GM21447 (cell line): ENCODE measurements at regions not wholly inside any gene's neighbourhood (a gene's known extent, or its start where the extent isn't known, plus 50 kb on each side); places are given as distances from the start of the nearest gene placed in this dataset.
"Not testable (repeated sequence)": the region's sequence is repeated elsewhere in the genome, so short reads cannot be mapped to it uniquely, and the experiment has no call there.

Experiments
- ATAC-seq: cut with Tn5 transposase; IDR thresholded peaks from one replicate; pipeline ENCODE4 v1.9.1; 2021; ENCODE audit not compliant: unreplicated experiment

DNA sequence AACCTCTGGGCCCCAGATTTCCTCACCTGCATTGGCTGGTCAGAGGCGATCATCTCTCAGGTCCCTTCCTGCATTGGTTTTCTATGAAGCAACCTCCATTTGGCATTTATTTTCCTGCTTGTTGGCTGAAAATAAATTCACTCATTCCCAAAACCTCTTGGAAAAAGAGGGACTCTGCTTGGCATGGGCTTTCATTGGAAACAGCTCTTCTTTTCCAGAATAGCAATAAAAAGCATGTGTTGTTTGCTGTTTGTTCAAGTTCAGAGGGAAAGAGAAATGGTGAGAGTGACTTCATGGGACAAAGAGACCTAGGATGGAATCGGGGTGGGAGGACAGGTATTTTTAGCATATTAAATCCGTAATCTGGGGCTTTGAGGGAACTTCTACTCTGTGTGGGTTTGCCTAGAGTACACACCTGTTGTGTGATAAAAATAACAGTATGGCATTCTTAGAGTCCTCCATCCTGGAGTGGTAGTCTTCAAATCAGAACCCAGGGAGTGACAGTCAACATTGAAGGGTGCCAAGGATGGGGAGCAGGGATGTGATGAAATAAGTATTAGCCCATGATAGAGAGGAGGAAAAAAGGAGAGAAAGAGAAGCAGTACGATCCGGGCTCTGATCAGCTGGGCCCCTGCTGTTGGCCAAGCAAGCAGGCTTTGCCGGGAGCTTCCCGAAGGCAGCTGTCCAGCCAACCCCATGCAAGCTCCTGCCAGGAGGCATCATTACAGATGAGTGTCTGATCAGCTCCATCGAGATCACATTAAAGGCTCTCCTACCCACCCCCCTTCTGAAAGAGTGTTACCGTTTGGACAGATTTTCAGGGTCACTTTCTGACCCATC is 131.9 kb upstream of the NFIA start:
- no peak for ATAC-seq

DNA sequence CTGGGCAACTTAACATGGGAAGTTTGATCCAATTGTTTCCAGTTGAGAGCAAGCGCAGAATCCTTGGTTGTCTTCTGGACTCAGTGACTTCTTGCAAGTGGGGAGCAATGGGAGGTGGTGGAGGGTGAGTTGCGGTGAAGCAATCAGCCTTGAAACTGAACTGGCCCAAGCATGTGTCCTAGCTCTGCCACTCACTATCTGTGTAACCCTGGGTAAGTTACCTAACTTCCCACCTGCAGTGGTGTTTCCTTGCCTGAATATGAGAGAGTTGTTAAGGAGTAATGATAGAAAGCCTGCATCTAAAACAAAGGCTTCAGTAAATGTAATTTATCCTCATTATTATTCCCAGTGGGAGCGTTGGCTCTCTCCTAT is 132.5 kb upstream of the NFIA start:
- ATAC-seq, result no peak

DNA sequence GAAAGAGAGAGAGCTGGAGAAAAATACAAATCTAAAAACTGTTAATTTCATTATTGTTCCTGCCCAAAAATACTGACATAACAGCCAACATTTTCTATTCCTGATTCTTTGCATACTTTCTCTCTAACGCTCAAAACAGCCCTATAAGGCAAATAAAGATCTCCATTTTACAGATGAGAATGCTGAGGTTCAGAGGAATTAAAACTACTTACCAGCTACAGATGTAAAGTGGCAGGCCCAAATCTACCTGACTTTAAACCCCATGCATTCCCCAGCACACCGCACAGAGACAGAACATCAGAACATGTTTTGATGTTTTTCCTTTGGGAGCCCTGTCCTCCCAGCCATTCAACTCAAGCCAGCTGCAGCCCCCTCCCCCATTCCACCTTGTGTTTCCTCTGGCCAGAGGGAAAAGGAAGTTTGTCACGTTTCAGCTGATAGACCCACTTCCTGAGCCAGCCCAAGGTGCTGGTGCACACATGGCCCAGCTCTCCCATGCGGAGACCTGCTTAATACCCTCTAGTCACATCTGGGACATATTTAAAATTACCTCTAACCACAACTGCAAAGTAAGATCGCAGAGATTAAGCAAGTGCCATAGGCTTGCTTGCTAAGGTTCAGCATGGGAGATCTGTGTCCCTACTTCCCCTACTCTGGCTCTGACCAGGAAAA is 133.1 kb upstream of the NFIA start:
- ATAC-seq, result no peak

- no peak for ATAC-seq
Measured at GRCh38 chr1:60948486-60948885, 133.9 kb upstream of the NFIA start.

DNA sequence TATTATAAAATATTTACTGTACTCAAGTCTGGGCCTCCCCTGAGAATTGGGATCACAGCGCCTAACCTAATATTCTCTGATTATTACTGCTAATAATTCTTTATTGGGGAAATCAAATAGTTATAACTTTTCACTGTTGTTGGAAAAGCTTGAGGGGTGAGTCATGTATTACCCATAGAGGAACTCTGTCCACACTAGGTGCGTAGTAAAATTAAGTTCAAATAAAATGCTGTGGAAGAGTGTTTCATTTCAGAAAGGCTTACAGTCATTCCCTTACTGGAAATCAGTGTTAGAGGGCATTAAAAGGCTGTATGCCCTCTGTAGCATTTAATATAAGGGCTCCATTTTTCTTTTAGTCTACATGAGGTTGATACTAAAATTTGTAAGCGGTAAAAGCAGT is 135.0 kb upstream of the NFIA start:
- no peak for ATAC-seq

DNA sequence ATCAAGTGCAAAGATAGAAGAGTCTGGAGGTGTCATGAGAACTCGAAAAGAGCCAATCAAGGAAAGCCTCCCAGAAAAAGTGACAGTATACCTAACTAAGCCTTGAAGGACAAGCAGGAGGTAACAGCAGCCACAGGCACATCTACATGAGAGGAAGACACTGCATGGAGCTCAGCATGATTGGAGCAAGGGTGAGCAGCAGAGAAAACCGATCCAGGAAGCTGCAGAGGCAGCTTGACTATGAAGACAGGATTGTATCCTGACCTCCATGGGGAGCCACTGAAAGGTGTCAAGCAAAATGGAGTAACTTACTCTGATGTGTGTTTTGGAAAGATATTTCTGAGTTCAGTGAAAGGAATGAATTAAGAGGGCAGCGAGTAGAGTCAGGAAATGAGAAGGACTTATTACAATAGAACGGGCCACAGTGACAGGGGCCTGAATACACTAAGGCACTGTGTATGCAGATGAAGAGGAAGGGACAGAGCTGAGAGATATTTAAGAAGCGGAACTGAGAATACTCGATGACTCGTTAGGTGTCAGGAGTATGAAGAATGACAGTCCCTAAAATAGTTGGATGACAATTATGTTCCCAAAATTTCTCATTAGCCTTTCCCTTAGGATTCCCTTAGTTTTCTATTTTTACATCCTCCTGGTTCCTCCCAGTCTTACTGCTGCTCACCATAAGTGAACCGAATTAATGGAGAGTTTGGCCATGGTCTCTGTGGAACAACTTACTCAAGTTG is 139.3 kb upstream of the NFIA start:
- ATAC-seq, result peak; percentile 95

- no peak for ATAC-seq
Measured at GRCh38 chr1:60942291-60942690, 140.1 kb upstream of the NFIA start.

DNA sequence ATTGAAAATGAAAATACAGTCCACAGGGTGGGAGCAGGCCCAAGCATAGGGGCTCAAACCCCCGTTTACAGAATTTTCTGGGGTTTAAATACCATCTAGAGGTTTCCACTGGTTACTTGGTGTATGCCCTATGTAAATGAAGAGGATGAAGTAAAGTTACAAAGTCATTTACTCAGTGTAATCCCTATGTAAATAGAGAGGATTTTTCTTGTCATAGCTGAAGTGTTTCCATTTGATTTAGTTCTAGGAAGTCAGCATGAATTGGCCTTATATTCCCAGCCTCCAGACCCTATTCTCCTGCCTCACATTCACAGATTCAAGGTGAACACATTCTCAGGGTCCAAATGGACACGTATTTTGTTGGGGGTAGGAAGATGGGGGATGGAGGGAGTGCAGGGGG is 141.7 kb upstream of the NFIA start:
- ATAC-seq, result not testable (repeated sequence)

- ATAC-seq, result no peak
Measured at GRCh38 chr1:60937720-60938119, 144.6 kb upstream of the NFIA start.

DNA sequence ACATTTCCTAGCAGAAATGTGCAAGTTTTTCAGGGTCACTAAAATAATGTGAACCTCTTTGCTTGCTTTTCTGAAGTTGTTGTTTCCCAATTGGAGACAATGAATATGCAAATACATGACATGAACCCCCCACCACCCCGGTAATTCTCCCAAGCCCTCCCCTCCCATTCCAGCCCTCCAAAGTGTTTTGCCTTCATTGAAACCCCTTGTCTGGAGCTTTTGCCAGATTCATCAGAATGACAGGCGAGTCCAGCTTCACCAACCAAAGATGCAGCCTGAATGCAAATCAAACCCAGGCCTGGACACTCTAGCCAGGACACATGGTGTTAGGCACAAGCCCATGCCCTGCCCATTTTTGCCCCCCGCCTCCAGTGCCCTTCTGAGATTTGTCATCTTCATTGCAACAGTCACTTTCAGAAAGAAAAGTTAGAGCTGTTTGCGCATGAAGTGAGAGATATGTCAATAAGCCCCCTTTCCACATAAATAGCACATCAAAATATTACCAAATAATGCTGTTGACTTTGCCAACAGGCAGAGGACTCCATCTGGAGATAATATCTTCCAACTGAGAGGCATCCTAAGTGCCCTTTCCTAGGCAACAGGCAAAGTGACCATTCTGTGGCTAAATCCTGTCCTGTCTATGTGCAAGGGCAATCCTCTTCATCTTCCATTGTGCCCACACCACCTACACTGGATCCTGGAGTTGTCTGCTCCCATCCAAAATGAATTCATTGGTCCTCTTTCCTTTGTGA is 145.6 kb upstream of the NFIA start:
- no peak for ATAC-seq

GRCh38 chr1:60936163-60936562 is 146.2 kb upstream of the NFIA start:
- no peak for ATAC-seq

DNA sequence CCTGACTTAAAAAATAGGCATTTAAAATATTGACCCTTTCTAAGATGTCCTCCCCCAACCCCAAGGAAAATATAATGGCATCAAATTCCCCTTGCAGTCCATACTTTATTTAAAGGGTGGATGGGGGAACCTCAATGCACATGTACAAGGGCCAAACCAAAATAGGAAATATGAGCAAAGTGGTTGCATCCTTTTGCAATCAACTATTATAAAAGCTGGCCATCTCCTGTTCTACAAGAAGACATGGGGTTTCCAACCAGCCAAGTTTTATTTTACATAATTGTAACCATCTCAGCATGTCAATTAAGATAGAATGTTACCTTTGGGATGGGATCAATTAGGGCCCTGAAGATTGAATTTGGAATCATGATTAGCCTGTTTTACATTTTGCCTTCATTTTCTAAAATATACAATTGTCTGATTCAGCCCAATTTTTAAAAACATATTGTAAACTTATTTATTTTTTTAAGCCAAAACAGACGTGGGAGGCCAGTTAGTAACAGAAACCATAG is 146.7 kb upstream of the NFIA start:
- no peak for ATAC-seq

DNA sequence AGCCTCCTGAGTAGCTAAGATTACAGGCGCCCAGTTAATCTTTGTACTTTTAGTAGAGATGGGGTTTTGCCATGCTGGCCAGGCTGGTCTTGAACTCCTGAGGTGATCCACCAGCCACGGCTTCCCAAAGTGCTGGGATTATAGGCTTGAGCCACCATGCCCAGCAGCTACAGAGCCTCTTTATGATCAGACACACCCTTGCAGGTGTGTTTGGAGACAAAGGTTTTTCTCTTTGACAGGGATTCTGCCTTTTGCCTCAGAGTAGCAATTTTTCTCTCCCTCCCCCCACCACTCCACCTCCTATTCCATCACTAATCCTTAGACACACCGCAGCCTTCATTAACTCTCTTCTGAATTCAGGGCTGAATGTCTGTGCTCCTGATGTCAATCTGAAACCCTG is 152.2 kb upstream of the NFIA start:
- no peak for ATAC-seq

- no peak for ATAC-seq
Measured at GRCh38 chr1:60924964-60925798, 157.2 kb upstream of the NFIA start.

DNA sequence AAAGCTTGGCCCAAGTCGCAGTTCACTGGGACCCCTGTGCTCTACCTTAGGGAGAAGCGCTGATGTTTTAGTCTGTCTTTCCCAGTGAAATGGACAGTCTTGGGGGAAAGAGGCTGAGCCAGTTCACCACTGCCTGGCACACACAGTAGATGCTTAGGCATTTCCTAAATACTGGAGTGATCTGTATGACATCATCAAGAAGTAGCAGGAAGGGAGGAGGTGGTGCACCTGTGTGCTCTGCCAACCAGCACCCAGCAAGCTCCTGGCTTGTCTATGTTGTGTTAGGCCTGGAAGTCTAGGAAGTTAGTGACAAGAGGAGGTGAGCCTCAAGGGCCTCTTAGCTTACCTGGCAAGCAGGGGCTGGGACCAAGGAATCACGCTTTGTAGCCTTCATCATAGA is 158.2 kb upstream of the NFIA start:
- ATAC-seq, result no peak

DNA sequence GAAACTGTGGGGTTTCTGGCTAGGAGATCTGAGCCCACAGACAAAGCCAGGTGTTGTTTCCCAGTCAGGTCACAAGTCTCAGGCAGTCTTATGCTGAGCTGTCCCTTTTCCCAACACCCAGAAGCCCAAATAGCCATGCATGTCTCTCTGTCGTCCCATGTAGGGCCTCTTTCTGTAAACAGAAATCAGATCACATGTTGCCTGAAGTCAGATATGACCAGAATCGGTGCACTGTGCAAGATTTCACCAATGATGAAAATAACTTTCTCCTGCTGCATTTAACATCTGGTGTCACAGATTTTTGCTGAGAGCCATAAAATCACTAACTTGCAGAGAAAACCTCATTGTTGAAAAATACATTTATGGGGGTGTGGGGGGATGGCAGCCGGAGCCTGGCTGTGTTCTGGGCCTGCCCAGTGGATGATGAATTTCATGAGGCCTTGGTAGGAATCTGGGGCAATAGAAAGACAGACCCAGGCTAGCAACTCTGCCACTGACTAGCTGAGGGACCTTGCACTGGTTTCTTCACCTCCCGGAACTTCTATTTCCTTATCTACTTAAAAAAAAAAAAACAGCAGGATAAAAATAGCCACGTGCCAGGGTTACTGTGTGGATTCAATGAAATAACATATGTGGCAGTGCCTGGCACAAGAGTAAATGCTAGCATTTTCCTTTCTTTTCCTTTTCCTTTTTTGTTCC is 158.8 kb upstream of the NFIA start:
- no peak for ATAC-seq

- no peak for ATAC-seq
Measured at GRCh38 chr1:60922304-60922703, 160.1 kb upstream of the NFIA start.

GRCh38 chr1:60921175-60921574 is 161.2 kb upstream of the NFIA start:
- no peak for ATAC-seq

DNA sequence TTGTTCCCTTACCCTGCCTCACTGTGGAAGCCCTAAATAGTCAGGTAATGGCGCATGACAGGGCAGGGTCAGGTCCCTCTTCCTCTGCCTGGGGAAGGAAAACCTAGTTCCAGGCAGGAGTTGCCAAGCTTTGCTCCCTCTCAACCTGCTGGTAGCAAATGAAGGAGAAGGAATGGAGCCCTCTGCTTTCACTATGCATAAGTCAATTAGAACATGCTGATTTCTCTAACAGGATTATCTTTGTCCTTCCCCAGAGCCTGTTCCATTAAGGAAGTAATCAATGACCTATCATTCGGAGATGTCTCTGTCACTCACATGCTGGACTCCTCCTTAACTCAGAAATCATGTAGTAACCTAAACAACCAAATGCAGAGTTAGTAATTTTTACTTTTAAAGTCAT is 161.8 kb upstream of the NFIA start:
- ATAC-seq, result no peak

- no peak for ATAC-seq
Measured at GRCh38 chr1:60918867-60919266, 163.5 kb upstream of the NFIA start.
